GM12874 (cell line): ENCODE measurements at regions not wholly inside any gene's neighbourhood (a gene's known extent, or its start where the extent isn't known, plus 50 kb on each side); places are given as distances from the start of the nearest gene placed in this dataset.

ENCODE experiments used
- TF ChIP-seq, protein P1 (sequence below): IDR thresholded peaks from 2 replicates; pipeline ENCODE4 v1.5.1; 2011; ENCODE audit warnings: low read depth, mild to moderate bottlenecking, control low read depth, low read length, moderate library complexity; ENCODE audit not compliant: insufficient read depth

DNA sequence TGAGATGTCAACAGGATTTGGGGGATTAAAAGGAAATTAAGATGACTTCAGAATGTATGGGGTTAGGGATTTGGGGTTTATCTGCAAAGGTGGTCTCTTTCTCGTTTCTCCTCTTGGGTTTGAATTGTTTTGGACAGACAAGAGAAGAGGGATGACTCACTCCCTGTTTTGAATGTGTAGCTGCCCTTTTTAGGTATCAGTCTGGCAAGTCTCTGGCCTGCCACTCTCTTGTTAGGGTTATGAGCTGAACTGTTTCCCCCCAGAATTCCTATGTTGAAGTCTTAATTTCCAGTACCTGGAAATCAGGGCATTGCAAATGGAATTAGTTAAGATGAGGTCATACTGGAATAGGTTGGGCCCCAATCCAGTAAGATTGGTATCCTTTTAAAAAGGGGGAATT is 291.7 kb downstream of the MEX3B start:
- TF ChIP-seq, protein P1, sequence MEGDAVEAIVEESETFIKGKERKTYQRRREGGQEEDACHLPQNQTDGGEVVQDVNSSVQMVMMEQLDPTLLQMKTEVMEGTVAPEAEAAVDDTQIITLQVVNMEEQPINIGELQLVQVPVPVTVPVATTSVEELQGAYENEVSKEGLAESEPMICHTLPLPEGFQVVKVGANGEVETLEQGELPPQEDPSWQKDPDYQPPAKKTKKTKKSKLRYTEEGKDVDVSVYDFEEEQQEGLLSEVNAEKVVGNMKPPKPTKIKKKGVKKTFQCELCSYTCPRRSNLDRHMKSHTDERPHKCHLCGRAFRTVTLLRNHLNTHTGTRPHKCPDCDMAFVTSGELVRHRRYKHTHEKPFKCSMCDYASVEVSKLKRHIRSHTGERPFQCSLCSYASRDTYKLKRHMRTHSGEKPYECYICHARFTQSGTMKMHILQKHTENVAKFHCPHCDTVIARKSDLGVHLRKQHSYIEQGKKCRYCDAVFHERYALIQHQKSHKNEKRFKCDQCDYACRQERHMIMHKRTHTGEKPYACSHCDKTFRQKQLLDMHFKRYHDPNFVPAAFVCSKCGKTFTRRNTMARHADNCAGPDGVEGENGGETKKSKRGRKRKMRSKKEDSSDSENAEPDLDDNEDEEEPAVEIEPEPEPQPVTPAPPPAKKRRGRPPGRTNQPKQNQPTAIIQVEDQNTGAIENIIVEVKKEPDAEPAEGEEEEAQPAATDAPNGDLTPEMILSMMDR = no peak

DNA sequence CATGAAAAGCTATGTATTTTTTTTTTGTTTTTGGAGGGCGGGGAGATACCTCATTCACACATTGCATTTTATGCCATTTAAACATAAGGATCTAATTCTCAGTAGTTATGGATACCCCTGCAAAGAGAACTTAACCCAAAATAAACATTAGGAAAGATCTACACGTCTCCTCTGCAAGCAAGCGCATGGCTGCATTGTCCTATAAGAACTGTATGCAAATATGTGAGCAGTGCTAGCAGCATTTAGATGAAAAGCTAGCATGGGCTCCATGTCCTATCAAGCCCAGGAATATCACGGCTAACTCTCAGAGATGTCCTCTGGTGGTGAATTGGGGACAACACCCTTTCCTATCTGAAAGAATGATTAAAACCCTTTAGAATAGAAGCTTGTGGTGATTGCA is 292.8 kb downstream of the MEX3B start:
- TF ChIP-seq, protein P1 = no peak

- TF ChIP-seq, protein P1 = no peak
Measured at GRCh38 chr15:81752546-81752942, 293.3 kb downstream of the MEX3B start.

- TF ChIP-seq, protein P1 = no peak
Measured at GRCh38 chr15:81751816-81752545, 293.8 kb downstream of the MEX3B start.

- TF ChIP-seq, protein P1 = no peak
Measured at GRCh38 chr15:81751256-81751655, 294.6 kb downstream of the MEX3B start.

DNA sequence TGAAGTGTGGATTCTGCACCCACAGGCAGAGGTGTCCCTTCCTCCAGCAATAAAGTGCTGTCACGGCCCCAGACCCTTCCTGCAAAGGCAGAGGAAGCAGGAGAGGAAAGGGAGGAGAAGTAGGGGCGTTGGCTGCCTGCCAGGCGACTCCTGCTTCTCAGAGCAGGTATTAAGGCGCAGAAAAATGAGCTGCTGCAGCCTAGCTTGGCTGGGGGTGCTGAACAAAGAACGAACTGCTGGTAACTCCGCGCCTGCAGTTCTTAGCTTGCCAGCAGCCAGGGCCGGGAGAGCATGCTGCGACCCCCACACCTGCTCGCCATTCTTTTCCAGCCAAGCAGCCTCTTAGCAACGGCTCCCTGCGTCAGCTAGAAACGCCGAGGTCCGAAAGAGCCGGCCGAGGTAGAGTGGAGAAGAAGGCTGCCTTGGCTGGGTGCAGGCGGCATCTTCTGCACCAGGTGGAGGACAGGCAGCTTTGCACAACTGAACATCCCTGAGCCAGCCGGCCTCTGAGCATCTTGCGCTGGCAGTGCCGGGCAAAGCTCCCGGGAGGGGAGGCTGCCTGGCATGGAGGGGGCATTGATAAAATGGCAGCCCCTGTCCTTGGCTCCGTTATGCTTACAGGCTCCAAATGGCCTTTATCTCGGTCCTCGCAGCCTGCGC is 296.0 kb downstream of the MEX3B start:
- TF ChIP-seq, protein P1 = no peak

GRCh38 chr15:81747482-81747881 is 298.3 kb downstream of the MEX3B start:
- TF ChIP-seq, protein P1 = no peak
